DMS153 (cell line): ENCODE measurements at regions not wholly inside any gene's neighbourhood (a gene's known extent, or its start where the extent isn't known, plus 50 kb on each side); places are given as distances from the start of the nearest gene placed in this dataset.

Source experiments
- DNase-seq: peaks from one replicate; lab custom pipeline; 2025; lab: John Stamatoyannopoulos, UW

DNA sequence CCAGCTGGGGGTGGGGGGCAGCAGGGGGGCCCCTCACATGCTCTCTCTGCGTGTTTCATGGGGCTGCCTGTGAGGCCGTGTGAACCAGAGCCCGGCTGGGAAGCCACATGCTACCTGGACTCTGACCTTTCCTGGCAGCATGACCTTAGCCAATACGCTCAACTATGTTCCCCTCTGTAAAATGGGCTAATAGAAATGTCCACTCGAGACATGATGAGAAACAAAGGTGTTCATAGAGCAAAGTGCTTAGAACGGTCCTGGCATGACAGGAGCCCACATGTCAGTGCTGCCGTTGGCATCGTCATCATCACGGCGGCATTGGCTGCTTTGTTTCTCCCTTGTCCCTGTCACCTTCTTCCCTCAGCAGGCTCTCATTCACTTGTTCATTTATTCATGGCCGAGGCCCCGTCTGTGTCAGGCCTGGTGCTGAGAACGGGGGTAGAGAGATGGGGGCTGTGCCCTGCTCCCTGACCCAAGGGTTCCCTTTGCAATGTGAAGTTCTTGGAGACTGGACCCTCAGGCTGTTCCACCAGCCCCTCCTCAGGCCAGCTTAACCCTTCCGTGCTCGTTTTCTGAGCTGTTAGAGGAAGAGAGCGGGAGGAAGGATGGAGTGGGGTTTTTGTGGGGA, 291.4 kb downstream of the SEC14L1 start:
- DNase-seq, result no peak

DNA sequence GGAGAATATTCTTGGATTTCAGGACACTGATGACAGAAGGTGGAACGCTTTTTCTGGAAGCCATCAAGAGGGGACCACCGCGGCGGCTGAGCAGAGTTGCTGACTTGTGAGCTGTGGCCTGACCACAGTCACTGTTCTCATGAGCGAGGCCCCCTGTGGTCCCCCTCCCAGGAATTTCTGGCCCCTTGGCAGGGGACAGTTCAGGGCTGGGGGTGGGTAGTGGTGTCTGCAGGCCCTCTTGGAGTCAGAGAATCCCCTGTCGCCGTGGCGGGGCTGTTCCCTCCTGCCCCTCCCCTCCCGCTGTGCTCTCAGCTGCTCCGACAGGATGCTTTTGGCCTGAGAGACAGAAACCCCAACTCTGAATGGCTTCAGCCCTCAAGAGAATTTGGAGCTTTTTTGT, 292.0 kb downstream of the SEC14L1 start:
- no peak for DNase-seq

DNA sequence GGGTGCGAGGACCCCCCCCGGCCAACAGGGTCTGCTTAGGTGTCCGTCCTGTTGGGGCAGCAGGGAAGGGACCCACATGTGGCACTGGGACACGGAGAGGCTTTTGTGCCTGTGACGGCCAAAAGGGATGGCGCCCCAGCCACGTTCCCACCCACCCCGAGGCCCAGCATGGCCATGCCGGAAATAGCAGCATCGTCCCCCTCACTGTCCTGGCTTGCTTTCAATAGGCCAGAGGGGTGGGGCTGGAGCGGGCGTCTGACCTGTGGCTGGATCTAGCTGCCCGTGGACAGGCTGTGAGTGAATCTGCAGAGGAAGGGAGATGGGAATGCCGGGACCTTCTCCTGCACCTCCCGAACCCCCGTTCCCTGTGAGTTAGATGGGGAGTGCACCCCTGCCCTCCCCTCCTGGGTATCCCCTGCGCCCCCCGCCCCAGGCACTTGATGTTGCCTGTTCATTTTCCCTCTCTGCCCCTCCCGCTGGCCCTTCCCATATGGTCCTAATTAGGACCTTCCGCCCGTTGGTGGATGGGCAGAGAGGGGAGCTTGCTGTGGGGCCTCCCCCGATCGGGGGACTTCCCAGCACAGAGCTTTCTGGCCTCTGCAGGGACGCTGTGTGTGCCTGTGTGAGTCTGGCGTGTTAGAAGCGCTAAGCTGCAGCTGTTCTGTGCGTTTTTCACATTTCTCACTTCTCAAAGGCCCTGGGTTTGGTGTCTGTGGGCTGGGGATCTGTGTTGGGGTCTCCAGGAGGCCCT, 292.8 kb downstream of the SEC14L1 start:
- DNase-seq, result no peak

DNA sequence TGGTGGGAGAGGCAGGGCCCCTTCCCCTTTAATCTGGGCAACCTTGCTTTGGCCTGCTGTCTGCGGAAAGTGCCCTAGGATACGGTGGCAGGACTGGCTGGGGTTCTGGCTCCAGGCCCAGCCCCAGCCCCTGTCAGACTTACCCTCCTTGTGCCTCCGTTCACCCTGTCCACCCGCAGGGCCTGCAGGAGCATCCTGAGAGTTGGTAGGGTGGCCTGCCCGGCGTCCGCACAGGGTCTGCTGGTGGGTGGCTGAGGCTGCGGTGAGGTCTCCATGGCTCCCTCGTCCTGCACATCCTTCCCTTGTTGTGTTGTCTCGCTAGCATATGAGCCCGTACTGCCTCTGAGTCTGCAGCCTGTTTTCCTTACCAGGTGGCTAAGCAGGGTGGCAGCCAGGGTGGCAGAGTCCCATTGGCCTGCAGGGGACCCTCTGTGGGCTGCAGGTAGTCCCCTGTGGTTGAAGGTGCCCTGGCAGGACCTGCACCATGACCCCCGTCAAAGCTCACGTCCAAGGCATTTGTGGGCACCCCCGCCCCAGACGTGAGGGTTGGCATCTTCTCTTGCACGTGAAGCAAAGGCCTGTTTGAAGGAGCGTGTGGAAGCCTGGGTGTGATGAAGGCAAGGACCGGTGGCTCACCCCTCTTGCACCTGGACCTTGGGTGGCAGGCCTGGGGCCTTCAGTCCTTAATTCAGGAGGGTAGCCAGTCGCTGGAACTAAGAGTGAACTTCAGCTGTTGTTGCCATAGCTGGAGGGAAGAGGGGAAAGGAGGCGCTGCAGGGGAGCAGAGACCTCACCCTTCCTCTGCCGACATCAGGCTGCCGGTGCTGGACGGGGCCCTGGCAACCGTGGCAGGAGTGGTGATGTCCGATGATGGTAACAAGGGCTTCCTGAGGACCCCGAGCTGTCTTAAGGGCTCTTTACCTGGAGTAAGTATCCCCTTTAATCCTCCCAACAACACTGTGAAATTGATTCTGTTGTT, 293.7 kb downstream of the SEC14L1 start:
- no peak for DNase-seq

GRCh38 chr17:77435272-77436057, 294.7 kb downstream of the SEC14L1 start:
- DNase-seq, result no peak

DNA sequence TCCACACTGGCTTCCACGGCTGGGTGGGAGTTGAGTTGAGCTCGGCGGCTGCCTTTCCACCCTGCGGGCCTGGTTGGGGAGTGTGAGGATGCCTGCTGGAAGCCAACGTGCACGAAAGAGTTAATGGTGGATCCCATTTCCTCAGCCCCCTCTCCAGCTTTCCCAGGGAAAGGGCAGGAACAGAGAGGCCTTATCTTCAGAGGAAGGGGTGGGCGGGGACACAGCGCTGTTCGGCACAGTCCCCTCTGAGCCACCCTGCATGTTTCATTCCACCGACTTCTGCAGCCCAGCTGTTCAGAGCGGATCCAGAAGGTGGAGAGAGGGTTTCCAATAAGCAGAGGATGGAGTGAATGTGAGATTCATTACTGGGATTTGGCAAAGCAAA, 295.3 kb downstream of the SEC14L1 start:
- DNase-seq, result no peak

GRCh38 chr17:77436481-77436880, 295.7 kb downstream of the SEC14L1 start:
- DNase-seq, result no peak

GRCh38 chr17:77437017-77437416, 296.2 kb downstream of the SEC14L1 start:
- DNase-seq, result no peak

- DNase-seq, result no peak
These were observed 297.0 kb downstream of the SEC14L1 start for GRCh38 chr17:77437747-77438146.

DNA sequence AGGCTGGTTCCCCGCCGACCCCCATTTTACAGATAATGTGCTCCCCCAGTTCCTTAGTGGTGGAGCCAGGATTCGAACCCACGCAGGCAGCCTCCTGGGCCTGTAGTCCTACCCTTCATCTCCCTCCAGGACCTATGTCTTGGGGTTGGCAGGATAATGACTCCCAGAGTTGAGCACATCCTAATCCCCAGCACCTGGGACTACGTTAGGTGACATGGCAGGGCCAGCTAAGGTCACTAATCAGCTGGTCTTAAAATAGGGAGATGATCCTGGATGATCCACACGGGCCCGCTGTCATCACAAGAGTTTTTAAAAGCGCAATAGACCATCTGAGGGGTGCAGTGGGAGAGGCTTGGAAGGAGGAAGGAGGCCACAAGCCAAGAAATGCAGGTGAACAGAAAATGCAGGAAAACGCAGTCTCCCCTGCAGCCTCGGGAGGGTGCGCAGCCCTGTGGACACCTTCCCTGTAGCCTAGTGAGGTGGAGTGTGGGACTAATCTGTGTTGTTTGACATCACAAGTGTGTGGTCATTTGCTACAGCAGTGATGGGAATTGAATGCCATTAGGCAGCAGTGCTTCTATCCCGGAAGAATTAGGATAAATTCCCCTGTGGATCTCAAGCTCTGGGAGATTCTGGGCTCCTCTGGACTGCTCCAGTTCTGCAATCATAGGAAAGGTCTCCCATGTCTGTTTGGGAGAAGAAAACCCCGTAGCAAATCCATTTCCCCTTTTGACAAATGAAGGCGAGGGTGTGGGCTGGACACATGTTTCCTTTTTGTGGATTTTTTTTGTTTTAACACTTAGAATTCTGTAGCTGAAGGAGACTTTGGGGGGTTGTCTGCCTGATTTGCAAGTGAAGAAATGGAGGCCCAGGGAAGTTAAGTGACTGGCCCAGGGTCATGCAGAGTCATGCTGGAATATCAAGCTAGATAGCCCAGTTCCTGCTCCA, 297.7 kb downstream of the SEC14L1 start:
- DNase-seq, result no peak

DNA sequence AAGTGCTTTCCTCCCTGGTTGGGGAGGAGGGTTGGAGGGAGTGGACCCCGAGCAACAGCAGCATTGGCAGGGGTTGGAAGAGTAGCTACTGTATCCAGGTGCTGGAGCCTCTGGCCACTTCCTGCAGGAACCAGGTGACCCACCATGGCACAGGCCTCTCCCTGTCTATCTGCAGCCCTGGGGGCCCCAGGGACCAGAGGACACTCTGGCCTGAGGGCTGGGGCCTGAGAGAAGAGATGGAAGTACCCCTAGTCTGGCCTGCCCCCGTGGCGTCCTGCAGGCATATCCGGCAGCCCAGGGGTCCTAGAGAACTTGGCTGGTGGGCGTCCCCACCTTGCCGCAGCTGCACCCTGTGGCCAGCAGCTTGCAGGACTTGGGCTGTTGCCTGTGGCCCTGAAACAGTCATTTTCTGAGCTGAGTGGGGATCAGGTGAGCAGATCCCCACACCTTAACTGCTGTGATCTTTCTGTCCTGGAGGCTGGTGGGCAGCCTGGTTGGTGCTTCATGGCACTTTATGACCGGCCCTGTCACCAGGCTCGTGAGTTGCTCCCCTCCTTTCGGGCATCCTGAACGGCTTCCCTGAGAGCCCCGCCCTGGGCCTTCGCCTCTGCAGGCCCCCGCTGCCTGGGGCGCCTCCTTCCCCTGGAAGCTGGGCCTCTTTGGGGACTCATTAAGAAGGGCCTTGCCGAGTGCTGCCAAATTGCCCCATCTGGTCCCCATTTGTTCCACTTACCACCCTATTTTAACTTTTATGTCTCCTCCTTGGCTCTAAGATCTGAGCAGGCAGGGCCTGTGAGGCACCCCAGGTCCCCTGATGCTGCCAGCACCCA, 298.6 kb downstream of the SEC14L1 start:
- DNase-seq, result no peak

DNA sequence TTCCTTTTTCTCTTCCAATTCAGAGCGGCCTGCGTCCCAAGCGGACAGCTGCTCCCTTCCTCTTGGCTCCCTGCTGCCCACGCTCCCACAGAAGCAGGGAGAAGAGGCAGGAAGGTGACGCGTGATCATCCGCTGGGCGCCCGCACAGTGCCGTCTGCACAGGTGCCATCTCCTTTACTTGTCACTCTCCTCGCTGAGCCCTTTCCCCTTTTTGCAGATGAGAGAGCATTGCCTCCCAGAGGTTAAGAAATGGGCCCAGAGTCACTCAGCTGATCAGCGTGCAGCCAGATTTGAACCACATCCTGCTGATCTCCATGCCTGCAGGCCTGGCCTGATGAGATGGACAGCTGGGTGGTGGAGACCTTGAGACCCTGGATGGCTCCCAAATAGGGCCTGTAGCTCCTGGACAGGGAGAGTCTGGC, 299.8 kb downstream of the SEC14L1 start:
- DNase-seq, result peak; percentile 47

DNA sequence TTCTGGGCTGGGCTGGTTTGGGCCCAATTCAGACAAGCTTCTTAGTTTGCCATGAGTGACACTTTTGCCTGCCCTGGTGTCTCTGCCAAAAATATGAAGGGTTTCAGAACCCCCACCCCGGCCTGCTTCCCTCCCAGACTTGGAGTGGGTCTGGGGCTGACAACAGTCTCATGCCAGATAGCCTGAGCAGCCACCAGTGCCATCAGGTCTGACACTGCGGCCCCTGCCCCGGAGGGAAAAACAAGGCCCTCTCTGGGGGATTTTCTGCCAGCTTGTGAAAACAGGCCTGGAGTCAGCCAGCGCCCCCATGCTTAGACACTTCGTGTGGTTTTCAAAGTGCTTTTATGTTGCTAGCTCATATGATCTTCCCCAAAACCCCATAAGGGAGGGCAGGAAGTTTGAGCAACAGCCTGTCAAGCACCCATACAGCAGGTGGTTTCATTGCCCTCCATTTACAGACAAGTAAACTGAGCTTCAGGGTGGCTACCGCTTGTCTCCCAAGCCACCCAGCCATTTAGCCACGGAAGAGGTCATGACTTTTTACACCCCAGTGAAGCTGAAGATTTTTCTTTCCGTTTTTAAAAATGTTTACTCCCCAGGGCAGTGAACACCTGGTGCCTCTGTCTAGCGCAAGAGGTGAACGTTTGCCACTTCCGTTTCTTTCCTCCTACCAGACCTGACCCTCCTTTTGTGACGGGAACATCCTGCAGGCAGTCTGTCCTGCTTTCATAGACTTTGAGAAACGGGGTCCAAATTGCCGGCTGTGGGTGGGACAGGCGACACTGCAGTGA, 300.6 kb downstream of the SEC14L1 start:
- peak; percentile 48 for DNase-seq

- no peak for DNase-seq
These were observed 301.2 kb downstream of the SEC14L1 start for GRCh38 chr17:77441940-77442339.

DNA sequence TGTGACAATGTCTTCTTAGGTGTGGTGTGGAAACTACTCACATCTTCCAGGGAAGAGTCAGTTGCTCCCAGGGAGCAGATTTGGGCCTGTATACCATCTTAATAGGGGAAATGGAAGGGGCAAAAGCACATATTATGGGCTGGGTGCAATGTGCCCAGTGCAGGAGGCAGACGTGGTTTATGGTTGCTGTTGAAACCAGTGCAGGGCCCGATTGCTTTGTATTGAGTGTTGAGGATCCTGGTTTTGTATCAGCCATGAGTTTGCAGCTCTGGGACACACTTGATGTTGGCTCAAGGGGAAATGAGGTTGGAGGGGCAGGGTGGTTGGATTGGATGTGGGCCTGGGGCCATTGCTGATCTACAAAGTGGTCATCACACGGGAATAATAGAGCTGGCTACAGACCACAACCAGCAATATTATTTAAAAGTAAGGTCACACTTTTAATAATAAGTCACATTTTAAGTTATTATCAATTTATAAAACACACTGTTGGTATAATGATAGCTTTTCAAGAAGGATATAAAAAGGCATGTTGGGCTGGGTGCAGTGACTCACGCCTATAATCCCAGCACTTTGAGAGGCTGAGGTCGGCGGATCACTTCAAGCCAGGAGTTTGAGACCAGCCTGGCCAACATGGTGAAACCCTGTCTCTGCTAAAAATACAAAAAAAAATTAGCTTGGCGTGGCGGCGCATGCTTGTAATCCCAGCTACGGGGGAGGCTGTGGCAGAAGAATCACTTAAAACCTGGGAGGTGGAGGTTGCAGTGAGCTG, 302.4 kb downstream of the SEC14L1 start:
- DNase-seq, result no peak

DNA sequence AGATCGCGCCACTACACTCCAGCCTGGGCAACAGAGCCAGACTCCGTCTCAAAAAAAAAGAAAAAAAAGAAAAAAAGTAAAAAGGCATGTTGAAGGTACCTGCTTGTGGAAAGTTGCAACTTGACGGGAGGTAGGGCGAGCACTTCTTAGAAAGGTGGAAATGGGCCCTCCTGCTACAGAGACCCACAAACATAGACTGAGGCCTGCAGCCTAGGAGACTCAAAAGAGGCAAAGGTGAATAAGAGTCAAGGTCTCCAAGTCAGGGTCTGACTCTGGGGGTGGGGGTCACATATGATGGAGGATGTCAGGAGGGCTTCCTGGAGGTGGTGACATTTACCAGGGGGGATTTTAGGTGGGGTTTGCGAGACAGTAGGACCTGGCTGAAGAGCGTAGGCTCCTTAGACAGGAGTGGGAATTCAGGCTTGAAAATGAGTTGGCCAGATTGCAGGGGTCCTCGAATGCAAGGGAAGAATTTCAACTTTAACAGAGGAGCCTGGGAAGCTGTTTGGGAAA, 303.0 kb downstream of the SEC14L1 start:
- DNase-seq, result no peak

- DNase-seq, result no peak
These were observed 303.8 kb downstream of the SEC14L1 start for GRCh38 chr17:77444628-77444983.
